ENCODE measurements at regions not wholly inside any gene's neighbourhood (a gene's known extent, or its start where the extent isn't known, plus 50 kb on each side); places are given as distances from the start of the nearest gene placed in this dataset.
A peak's percentile ranks its signal among the peaks of the same experiment; 100 is the strongest.

DNA sequence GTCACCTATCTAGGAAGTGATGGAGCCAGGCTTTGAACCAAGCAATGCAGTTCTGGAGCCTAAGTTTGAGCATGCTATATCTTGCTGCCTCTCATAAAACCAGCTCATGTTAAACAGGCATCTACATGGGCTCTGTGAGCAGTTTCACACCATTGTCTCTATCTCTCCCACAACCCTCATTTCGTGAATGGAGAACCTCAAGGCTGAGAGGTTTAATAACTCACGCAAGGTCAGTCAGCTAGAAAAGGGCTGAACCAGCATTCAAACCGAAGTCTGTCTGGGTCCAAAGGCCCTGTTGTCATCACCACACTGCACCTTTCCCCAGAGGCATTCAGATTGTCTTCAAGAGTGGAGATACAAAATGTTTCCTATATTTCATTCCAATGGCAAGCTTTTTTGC lies 369.2 kb downstream of the MID1IP1 start:
- Histone ChIP-seq H3K4me2 (ENCODE audit: low read length) (no peak overlapping the region), H3K27me3 (ENCODE audit: low read length) (no peaks in the 10 kb centered on the region), H4K20me1 (ENCODE audit: low read length) (no peaks in the 10 kb centered on the region), H3K36me3 (ENCODE audit: low read depth, low read length) (no peaks in the 10 kb centered on the region), H3F3A (ENCODE audit: low read length, unreplicated experiment) (no peaks in the 10 kb centered on the region), H3K9me2 (replicated peaks; ENCODE audit: low read length) (no peaks in the 10 kb centered on the region), H3K4me1 (ENCODE audit: insufficient read depth, low read length) (peaks cover 7% of the 10 kb centered on the region), H3K4me3 (ENCODE audit: low read length) (no peak overlapping the region), H2AFZ (ENCODE audit: low read length) (no peak overlapping the region), H3K27ac (ENCODE audit: low read length) (no peak overlapping the region), H3K9me3 (ENCODE audit: low read length) (no peaks in the 10 kb centered on the region), H3K9ac (ENCODE audit: low read length) (no peak overlapping the region), H3K79me2 (ENCODE audit: low read length) (no peaks in the 10 kb centered on the region)
- ATAC-seq (no peak), DNase-seq (no peak)
- ChIA-PET CTCF (no interaction called here), POLR2A (ENCODE audit: unreplicated experiment) (no interaction called here)
- BruUV-seq (replicated peaks) = no TSS peak
- TF ChIP-seq, protein P1, sequence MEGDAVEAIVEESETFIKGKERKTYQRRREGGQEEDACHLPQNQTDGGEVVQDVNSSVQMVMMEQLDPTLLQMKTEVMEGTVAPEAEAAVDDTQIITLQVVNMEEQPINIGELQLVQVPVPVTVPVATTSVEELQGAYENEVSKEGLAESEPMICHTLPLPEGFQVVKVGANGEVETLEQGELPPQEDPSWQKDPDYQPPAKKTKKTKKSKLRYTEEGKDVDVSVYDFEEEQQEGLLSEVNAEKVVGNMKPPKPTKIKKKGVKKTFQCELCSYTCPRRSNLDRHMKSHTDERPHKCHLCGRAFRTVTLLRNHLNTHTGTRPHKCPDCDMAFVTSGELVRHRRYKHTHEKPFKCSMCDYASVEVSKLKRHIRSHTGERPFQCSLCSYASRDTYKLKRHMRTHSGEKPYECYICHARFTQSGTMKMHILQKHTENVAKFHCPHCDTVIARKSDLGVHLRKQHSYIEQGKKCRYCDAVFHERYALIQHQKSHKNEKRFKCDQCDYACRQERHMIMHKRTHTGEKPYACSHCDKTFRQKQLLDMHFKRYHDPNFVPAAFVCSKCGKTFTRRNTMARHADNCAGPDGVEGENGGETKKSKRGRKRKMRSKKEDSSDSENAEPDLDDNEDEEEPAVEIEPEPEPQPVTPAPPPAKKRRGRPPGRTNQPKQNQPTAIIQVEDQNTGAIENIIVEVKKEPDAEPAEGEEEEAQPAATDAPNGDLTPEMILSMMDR (conservative IDR thresholded peaks at IDR 0.05; ENCODE audit: low read depth, low read length) = no peak
- TF ChIP-seq EZH2phosphoT487 (IDR thresholded peaks at IDR 0.05; ENCODE audit: borderline replicate concordance, low read length) = no peak
- TF ChIP-seq EZH2 (IDR thresholded peaks at IDR 0.05; ENCODE audit: low read length, unreplicated experiment) = no peak
- intact Hi-C loops (cut with micrococcal nuclease) = no loop called here

DNA sequence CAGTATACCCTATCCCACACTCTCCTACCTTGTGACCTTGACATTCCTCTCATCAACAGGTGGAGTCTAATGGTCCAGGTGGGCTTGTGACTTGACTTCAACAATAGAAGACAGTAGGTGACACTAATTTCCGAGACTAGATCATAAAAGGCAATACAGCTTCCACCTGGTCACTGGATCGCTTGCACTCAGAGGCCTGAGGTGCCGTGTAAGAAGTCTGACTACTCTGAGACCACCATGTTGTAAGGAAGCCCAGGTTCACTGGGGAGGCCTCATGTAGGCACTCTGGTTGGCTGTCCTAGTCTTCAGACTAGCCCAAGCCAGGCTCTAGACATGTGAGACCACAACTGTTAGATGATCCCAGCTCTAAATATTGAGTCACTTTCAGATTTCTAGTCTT lies 370.4 kb downstream of the MID1IP1 start:
- no peaks in the 10 kb centered on the region for H3K79me2 ChIP-seq (ENCODE audit: low read length)
- BruUV-seq (replicated peaks) = no TSS peak
- no peak overlapping the region for H2AFZ ChIP-seq (ENCODE audit: low read length)
- no peaks in the 10 kb centered on the region for H3K27me3 ChIP-seq (ENCODE audit: low read length)
- H3F3A ChIP-seq (ENCODE audit: low read length, unreplicated experiment) = no peaks in the 10 kb centered on the region
- TF ChIP-seq, protein P1 (conservative IDR thresholded peaks at IDR 0.05; ENCODE audit: low read depth, low read length) = no peak
- TF ChIP-seq EZH2 (IDR thresholded peaks at IDR 0.05; ENCODE audit: low read length, unreplicated experiment) = no peak
- TF ChIP-seq EZH2phosphoT487 (IDR thresholded peaks at IDR 0.05; ENCODE audit: borderline replicate concordance, low read length) = no peak
- CTCF ChIA-PET = no interaction called here
- DNase-seq (no peak), ATAC-seq (no peak)
- H3K9ac ChIP-seq (ENCODE audit: low read length) = no peak overlapping the region
- no peak overlapping the region for H3K4me3 ChIP-seq (ENCODE audit: low read length)
- no peak overlapping the region for H3K4me2 ChIP-seq (ENCODE audit: low read length)
- intact Hi-C loops (cut with micrococcal nuclease) = no loop called here
- H3K9me3 ChIP-seq (ENCODE audit: low read length) = no peaks in the 10 kb centered on the region
- no peaks in the 10 kb centered on the region for H3K9me2 ChIP-seq (replicated peaks; ENCODE audit: low read length)
- no peaks in the 10 kb centered on the region for H3K36me3 ChIP-seq (ENCODE audit: low read depth, low read length)
- no peak overlapping the region for H3K27ac ChIP-seq (ENCODE audit: low read length)
- POLR2A ChIA-PET (ENCODE audit: unreplicated experiment) = no interaction called here
- peaks cover 7% of the 10 kb centered on the region for H3K4me1 ChIP-seq (ENCODE audit: insufficient read depth, low read length)
- H4K20me1 ChIP-seq (ENCODE audit: low read length) = no peaks in the 10 kb centered on the region

DNA sequence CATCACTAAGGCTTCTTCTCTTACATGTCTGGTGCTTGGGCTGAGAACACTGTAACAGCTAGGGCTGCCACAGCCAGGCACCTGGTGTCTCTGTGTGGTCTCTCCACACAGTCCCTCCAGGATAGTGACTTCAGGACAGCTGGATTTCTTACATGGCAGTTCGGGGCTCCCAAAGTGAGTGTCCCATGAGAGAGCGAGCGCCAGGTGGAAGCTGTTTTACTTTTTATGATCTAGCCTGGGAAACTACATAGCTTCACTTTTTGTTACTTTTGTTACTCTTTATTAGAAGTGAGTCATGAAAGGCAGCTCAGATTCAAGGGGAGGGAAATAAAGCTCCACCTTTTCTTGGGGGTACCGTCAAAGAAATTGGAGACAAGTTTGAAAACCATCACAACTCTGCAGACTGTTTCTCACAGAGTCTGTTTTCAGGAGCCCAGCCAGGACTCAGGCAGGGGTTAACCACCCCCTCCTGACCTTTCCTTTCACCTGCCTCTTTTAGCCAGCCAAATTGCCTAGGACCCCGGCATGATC lies 373.0 kb downstream of the MID1IP1 start:
- H3K27me3 ChIP-seq (ENCODE audit: low read length) = no peaks in the 10 kb centered on the region
- H3K9me3 ChIP-seq (ENCODE audit: low read length) = no peaks in the 10 kb centered on the region
- no peak for TF ChIP-seq EZH2 (IDR thresholded peaks at IDR 0.05; ENCODE audit: low read length, unreplicated experiment)
- TF ChIP-seq, protein P1 (conservative IDR thresholded peaks at IDR 0.05; ENCODE audit: low read depth, low read length) = no peak
- no peak for TF ChIP-seq EZH2phosphoT487 (IDR thresholded peaks at IDR 0.05; ENCODE audit: borderline replicate concordance, low read length)
- DNase-seq = no peak
- H3K79me2 ChIP-seq (ENCODE audit: low read length) = no peaks in the 10 kb centered on the region
- peaks cover 7% of the 10 kb centered on the region for H3K4me1 ChIP-seq (ENCODE audit: insufficient read depth, low read length)
- H3K36me3 ChIP-seq (ENCODE audit: low read depth, low read length) = no peaks in the 10 kb centered on the region
- H3F3A ChIP-seq (ENCODE audit: low read length, unreplicated experiment) = no peaks in the 10 kb centered on the region
- no peak overlapping the region for H3K9ac ChIP-seq (ENCODE audit: low read length)
- ChIA-PET POLR2A (ENCODE audit: unreplicated experiment) (no interaction called here), CTCF (no interaction called here)
- H3K4me3 ChIP-seq (ENCODE audit: low read length) = peak overlapping the region; percentile 54
- ATAC-seq = no peak
- 0 out of 2 replicates have a peak overlapping the region, but pooled peaks have one; percentile 38 for H2AFZ ChIP-seq (ENCODE audit: low read length)
- intact Hi-C loops (cut with micrococcal nuclease) = no loop called here
- no peak overlapping the region for H3K27ac ChIP-seq (ENCODE audit: low read length)
- peak overlapping the region; percentile 70 for H3K4me2 ChIP-seq (ENCODE audit: low read length)
- H3K9me2 ChIP-seq (replicated peaks; ENCODE audit: low read length) = no peaks in the 10 kb centered on the region
- H4K20me1 ChIP-seq (ENCODE audit: low read length) = no peaks in the 10 kb centered on the region
- no TSS peak for BruUV-seq (replicated peaks)
